ENCODE measurements at regions not wholly inside any gene's neighbourhood (a gene's known extent, or its start where the extent isn't known, plus 50 kb on each side); places are given as distances from the start of the nearest gene placed in this dataset.

GRCh38 chr3:107315141-107315540, 62.1 kb upstream of the CCDC54 start:
- intact Hi-C loops (cut with DNase I) = no loop called here
- no peak for TF ChIP-seq CTCF (IDR thresholded peaks at IDR 0.05)
- no peak overlapping the region for H3K4me3 ChIP-seq
- no peaks in the 10 kb centered on the region for H3K36me3 ChIP-seq
- no peak overlapping the region for H3K27ac ChIP-seq
- H3K4me1 ChIP-seq = no peaks in the 10 kb centered on the region
- no peak for DNase-seq
- H3K27me3 ChIP-seq (ENCODE audit: low read depth) = no peaks in the 10 kb centered on the region
- H3K9me3 ChIP-seq = no peaks in the 10 kb centered on the region
- no peak for ATAC-seq

- H3K27ac ChIP-seq = no peak overlapping the region
- no peaks in the 10 kb centered on the region for H3K27me3 ChIP-seq (ENCODE audit: low read depth)
- no peak for DNase-seq
- TF ChIP-seq CTCF (IDR thresholded peaks at IDR 0.05) = no peak
- no peak overlapping the region for H3K4me3 ChIP-seq
- H3K9me3 ChIP-seq = no peaks in the 10 kb centered on the region
- no peaks in the 10 kb centered on the region for H3K36me3 ChIP-seq
- intact Hi-C loops (cut with DNase I) = no loop called here
- no peaks in the 10 kb centered on the region for H3K4me1 ChIP-seq
- ATAC-seq = no peak
Observed at GRCh38 chr3:107323723-107324122, 53.5 kb upstream of the CCDC54 start.

GRCh38 chr3:107325446-107325845, 51.8 kb upstream of the CCDC54 start:
- DNase-seq (no peak), ATAC-seq (no peak)
- TF ChIP-seq CTCF (IDR thresholded peaks at IDR 0.05) = no peak
- Histone ChIP-seq H3K4me3 (no peak overlapping the region), H3K27me3 (ENCODE audit: low read depth) (no peaks in the 10 kb centered on the region), H3K4me1 (no peaks in the 10 kb centered on the region), H3K36me3 (no peaks in the 10 kb centered on the region), H3K9me3 (no peaks in the 10 kb centered on the region), H3K27ac (no peak overlapping the region)
- intact Hi-C loops (cut with DNase I) = no loop called here

Data from lower lobe of right lung (tissue), 2 donors.